HG03159 (cell line): ENCODE measurements at regions not wholly inside any gene's neighbourhood (a gene's known extent, or its start where the extent isn't known, plus 50 kb on each side); places are given as distances from the start of the nearest gene placed in this dataset.
"Not testable (repeated sequence)": the region's sequence is repeated elsewhere in the genome, so short reads cannot be mapped to it uniquely, and the experiment has no call there.

ENCODE experiments used
- ATAC-seq: cut with Tn5 transposase; IDR thresholded peaks from one replicate; pipeline ENCODE4 v1.9.1; 2021; ENCODE audit warnings: mild to moderate bottlenecking, moderate library complexity; ENCODE audit not compliant: unreplicated experiment

DNA sequence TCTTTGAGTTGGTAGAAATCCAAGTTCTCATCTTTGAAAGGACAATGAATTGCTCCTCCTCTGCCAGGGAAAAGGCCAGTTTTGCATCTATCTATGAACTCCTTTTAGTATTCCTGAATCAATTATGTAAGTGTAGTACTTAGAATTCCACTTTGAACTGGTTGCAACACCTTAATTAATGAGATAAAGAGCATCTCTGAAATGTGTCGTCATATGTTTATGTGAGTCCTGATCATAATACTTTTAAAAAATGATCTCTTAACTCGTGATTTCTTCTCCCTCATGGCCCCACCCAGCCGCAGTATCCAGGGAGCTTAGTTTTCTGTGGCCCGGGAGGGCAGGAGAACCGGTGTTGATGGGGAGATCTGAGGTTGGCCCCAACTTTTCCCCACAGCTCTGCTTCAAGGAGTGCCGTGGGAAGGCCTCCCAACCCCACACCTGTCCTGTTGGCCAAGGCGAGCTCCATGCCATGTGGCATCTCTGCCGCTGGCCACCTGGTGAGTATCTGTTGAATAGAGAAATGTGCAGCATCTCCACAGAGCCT is 203.5 kb downstream of the TMEM121 start:
- not testable (repeated sequence) for ATAC-seq

DNA sequence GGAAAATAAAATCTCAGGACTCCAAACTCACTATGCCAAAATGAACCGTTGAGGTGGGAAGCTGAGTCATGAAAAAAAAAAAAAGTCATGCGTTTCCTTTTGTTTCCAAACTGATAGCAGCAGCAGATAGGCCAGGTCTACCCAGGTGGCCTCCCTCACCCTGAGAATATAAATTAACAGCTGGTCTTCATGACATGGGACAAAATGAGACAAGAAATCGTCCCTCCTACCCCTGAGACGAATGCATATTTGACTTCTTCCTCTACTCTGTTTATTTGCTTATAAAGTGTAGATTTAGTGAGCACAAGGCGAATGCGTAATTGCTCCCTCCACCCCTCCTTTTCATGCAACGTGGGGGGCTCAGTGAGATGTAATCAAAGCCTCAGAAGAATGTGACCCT is 204.3 kb downstream of the TMEM121 start:
- ATAC-seq, result not testable (repeated sequence)

DNA sequence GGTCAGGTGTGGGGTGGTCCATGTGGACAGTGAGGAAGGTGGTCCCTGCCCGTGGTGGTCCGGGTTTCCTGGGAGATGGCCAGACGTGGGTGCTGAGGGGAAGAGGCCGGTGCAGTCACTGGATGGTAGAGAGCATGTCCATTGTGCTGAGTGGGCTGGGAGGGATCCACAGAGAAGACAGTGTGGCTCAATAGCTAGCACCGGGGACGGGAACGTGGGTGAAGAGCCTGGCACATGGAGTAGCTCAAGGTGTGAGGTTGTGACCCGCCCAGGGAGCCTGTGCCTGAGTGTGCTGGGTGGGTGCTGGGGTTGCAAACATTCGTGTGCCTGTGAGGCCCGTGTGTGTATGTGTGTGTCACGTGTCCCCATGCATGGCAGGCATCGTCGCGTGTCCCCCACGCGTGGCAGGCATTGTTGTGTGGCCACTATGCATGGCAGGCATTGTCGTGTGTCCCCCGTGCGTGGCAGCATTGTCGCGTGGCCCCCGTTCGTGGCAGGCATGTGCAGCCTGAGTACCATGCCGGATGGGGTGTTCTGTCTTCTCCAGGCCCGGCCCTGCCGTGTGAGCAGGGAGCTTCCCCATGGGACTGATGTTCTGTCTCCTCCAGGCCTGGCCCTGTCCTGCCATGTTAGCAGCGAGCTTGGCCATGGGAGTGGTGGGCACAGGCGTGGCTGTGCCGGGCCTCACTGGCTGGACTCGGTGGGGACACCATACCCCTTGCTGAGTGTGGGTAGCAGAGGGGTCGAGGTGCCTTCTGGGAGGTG is 205.0 kb downstream of the TMEM121 start:
- ATAC-seq, result not testable (repeated sequence)

DNA sequence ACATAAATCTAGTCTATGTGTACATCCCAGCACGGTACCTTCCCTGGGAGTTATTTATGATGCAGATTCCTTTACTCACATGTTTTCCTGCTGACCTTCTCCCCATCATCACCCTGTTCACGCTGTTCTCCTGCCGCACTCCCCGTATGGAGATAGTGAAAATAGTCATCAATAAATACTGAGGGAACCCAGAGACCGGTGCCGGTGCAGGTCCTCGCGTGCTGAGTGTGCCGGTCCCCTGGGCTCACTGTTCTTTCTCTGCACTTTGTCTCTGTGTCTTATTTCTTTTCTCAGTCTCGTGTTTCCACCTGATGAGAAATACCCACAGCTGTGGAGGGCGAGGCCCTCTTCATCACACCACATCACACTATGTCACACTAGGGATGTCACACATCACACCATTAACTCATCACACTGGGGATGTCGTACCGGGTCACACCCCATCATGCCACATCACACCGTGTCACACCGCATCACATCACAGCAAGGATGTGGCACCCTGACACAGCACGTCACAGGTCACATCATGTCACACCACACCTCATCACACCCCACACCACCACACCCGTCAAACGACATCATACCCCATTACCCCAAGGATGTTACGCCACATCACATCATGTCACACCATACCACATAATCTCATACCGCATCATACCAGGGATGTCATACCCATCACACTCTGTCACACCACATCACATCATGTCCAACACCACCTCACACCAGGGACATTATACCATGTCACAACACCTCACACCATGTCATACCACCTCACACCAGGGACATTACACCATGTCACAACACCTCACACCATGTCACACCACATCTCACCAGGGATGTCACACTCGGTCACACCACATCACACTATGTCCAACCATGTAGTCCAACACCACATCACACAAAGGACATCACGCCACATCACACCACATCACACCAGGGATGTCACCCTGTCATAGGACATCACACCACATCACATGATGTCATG is 207.0 kb downstream of the TMEM121 start:
- ATAC-seq, result no peak

DNA sequence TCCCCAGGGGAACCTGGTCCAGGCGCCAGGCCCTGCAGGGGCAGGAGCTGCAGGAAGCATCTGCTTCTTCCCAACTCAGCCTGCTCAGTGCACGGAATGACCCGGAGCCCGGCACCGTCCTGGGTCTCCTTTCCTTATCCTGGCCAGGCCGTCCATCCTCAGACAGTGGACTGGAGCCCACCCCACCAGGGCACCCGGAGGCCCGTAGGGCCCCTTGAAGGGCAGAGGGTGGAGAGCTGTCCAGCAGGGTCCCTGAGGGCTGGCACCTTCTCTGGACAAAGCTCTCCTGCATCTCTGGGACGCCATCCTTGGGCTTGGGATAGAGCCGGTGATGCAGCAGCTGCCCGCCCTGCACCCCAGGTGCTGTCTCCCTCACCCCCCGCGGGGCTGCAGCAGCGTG is 207.9 kb downstream of the TMEM121 start:
- ATAC-seq, result not testable (repeated sequence)

DNA sequence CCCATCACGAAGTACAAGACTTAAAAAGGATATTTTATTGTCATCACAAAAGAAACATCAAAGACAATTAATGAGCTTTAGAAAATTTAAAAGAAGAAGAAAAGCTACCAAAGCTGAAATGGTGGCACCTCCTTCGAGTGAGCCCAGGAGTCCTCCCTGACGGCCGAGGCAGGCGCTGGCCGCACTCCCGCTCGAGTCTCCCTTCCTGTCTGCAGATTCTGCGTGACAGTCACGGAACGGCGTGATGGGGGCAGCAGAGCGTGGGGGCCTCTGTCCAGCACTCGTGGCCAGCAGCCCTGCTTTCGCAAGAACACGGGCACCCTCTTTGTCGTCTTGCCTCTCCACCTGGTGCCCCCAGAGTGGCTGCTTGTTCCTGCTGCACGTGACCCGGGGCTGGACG is 209.9 kb downstream of the TMEM121 start:
- not testable (repeated sequence) for ATAC-seq

DNA sequence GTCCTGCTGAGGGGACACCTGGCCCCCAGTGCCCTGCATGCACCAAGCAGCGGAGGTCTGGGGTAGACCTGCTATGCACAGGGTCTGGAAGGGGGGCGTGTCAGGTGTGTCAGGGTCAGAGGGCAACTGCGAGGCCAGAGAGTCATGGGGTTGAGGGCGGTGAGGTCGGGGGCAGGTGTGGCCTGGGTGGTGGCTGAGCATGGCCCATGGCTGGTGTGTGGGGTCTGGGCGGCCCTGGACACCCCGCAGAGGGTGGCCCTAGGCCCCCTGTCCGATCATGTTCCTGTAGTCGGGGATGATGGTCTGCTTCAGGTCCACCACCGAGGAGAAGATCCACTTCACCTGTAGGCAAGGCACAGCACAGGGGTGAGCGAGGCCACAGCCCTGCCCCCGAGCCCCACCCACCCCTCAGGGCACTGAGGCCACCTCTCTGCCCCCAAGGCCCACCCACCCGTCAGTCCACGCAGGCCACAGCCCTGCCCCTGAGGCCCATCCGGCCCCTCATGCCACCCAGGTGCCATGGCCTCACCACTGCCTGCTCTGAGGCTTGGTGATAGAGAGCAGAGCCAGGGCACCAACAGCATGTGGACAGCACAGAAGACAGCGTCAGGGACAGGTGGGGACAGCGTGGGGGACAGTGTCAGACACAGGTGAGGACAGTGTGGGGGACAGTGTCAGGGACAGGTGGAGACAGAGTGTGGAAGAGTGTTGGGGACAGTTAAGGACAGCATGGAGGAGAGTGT is 211.3 kb downstream of the TMEM121 start:
- ATAC-seq, result no peak

DNA sequence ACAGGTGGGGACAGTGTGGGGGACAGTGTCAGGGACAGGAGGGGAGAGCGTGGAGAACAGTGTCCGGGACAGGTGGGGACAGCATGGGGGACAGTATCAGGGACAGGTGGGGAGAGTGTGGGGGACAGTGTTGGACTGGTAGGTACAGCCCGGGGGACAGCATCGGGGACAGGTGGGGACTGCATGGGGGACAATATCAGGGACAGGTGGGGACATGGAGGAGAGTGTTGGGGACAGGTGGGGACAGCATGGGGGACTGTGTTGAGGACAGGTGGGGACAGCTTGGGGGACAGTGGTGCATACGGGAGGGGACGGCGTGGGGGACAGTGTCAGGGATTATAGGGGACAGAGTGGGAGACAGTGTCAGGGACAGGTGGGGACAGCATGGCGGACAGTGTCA is 212.3 kb downstream of the TMEM121 start:
- no peak for ATAC-seq

DNA sequence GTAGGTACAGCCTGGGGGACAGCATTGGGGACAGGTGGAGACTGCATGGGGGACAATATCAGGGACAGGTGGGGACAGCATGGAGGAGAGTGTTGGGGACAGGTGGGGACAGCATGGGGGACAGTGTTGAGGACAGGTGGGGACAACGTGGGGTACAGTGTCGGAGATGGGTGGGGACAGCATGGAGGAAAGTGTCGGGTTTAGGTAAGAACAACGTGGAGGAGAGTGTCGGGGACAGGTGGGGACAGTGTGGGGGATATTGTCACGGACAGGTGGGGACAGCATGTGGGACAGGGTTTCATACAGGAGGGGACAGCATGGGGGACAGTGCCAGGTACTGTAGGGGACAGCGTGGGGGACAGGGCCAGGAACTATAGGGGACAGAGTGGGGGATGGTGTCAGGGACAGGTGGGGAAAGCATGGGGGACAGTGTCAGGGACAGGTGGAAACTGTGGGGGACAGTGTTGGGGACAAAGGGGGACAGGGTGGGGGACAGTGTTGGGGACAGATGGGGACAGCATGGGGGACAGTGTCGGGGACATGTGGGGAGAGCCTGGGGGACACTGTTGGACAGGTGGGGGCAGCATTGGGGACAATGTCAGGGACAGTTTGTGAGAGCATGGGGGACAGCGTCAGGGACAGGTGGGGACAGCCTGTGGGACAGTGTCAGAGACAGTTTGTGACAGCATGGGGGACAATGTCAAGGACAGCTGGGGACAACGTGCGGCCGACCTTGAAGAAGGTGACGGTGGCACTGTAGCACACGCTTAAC is 213.1 kb downstream of the TMEM121 start:
- ATAC-seq, result no peak

DNA sequence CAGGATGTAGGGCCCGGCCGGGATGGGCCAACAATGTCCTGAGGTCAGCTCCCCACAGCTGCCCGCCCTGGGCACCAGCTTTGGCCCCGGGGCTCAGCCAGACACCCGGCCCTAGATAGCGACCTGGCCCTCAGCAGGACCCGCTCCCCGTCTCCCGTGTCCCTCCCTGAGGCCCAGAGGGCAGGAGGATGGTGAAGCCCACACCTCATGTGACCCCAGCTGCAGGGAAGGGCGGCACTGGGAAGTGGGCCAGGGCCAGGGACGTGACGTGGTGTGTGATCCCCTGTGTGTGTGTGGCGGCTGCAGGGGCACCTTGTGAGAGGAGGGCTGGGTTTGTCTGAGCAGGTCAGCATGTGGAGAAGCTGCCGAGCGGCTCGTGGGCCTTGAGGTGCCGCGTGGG is 213.9 kb downstream of the TMEM121 start:
- not testable (repeated sequence) for ATAC-seq

DNA sequence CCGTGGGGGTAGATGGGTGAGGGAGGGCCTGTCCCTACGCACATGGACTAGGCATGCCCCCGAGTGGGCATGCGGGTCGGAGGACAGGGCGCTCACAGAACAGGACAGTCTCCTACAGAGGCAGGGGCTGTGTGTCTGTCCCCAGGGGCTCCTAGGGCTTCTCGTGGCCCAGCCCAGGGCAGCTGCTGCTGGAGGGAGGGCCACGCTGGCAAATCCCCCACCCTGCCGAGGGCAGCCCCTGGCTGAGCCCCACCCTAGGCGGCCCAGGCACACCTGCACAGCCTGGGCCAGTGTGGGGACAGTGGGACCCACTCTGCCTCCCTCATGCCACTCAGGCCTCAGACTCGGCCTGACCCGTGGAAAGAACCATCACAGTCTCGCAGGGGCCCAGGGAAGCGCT is 214.6 kb downstream of the TMEM121 start:
- ATAC-seq, result not testable (repeated sequence)

DNA sequence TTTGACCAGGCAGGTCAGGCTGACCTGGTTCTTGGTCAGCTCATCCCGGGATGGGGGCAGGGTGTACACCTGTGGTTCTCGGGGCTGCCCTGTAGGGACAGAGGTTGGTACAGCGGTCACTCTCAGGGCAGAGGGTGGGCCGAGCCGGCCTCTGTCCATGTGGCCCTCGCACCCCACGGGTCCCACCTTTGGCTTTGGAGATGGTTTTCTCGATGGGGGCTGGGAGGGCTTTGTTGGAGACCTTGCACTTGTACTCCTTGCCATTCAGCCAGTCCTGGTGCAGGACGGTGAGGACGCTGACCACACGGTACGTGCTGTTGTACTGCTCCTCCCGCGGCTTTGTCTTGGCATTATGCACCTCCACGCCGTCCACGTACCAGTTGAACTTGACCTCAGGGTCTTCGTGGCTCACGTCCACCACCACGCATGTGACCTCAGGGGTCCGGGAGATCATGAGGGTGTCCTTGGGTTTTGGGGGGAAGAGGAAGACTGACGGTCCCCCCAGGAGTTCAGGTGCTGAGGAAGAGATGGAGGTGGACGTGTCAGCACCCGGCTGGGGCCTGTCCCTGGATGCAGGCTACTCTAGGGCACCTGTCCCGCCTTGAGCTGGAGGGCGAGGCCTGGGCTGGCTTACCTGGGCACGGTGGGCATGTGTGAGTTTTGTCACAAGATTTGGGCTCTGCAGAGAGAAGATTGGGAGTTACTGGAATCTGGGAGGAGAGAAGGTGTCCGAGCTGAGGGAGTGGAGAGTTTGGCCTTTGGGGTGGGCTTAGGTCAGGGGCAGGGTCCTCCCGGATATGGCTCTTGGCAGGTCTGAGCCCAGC is 215.5 kb downstream of the TMEM121 start:
- ATAC-seq, result not testable (repeated sequence)

DNA sequence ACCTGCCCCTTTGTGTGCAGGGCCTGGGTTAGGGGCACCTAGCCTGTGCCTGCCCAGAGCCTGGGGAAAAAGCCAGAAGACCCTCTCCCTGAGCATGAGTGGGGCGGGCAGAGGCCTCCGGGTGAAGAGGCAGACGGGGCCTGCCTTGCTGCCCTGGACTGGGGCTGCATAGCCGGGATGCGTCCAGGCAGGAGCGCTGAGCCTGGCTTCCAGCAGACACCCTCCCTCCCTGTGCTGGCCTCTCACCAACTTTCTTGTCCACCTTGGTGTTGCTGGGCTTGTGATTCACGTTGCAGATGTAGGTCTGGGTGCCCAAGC is 216.1 kb downstream of the TMEM121 start:
- no peak for ATAC-seq

DNA sequence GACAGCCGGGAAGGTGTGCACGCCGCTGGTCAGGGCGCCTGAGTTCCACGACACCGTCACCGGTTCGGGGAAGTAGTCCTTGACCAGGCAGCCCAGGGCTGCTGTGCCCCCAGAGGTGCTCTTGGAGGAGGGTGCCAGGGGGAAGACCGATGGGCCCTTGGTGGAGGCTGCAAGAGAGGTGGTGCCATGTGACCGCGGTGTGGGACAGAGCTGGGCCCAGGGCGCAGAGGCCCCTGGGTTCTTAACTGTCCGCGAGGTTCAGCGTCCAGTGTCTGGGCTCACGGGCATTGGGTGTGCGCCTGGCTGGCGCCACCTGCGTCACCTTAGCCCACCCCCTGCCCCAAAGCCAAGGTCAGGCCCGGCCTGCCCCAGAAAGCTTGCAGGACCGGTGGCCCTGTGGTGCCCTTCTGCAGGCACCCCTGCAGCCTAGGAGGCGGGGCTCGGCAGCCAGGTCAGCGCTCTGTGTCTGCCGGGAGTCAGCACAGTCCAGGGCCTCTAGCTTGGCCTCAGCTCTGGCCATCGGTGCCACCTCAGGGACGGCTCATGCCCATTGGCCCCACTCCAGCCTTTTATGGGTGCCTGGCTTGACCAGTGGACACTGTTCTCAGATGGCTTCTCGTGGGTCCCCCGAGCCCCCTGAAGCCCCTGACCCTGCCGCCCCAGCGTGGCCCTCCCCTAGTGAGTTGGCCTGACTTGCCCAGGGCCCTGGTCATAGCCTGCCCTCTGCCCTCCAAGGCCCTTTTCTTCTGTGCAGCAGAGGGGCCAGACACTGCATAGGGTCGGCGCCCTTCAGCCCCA is 216.7 kb downstream of the TMEM121 start:
- not testable (repeated sequence) for ATAC-seq

DNA sequence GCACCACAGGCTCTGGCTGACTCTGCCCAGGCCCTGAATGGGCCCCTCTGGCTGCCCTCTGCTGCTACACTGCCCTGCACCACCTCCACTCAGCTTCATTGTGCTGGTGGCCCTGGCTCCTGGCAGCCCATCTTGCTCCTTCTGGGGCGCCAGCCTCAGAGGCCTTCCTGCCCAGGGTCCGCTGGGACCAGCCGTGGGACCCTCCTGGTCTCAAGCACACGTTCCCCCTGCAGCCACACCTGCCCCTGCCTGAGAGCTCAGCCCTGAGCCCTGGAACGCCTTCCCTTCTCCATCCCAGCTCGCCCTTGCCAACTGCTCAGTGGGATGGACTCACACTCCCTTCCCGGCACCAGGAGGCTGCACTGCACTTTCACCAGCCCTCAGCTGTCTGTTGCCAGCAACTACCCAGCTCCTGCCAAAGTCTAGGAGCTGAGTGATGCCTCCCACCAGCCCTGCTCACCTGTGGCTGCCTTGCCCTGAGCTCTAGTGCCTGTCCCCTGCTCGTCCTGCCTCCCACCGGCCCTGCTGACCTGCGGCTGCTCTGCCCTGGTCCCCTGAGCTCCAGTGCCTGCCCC is 217.9 kb downstream of the TMEM121 start:
- not testable (repeated sequence) for ATAC-seq

DNA sequence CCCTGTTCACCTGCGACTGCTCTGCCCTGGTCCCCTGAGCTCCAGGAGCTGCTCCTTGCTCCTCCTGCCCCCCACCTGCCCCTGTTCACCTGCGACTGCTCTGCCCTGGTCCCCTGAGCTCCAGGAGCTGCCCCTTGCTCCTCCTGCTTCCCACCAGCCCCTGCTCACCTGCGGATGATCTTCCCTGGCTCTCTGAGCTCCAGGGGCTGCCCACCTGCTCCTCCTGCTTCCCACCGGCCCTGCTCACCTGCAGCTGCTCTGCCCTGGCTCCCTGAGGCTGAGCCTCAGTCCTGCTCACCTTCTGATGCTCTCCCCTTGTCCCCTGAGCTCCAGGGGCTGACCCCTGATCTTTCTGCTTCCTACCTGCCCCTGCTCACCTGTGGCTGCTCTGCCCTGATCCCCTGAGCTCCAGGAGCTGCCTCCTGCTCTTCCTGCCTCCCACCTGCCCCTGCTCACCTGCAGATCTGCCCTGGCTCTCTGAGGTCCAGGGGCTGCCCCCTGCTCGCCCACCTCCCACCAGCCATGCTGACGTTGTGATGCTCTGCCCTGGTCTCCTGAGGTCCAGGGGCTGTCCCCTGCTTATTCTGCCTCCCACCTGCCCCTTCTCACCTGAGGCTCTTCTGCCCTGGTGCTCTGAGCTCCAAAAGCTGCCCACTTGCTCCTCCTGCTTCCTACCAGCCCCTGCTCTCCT is 219.2 kb downstream of the TMEM121 start:
- no peak for ATAC-seq

DNA sequence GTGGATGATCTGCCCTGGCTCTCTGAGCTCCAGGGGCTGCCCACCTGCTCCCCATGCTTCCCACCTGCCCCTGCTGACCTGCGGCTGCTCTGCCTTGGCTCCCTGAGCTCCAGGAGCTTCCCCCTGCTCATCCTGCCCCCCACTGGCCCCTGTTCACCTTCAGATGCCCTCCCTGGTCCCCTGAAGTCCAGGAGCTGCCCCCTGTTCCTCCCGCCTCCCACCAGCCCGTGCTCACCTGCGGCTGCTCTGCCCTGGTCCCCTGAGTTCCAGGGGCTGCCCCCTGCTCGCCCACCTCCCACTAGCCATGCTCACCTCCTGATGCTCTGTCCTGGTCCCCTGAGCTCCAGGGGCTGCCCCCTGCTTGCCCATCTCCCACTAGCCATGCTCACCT is 219.7 kb downstream of the TMEM121 start:
- no peak for ATAC-seq
